GM21717 (cell line): ENCODE measurements at regions not wholly inside any gene's neighbourhood (a gene's known extent, or its start where the extent isn't known, plus 50 kb on each side); places are given as distances from the start of the nearest gene placed in this dataset.

Source experiments
- ATAC-seq: cut with Tn5 transposase; IDR thresholded peaks from one replicate; pipeline ENCODE4 v1.9.1; 2021; ENCODE audit warnings: mild to moderate bottlenecking, moderate library complexity; ENCODE audit not compliant: unreplicated experiment

DNA sequence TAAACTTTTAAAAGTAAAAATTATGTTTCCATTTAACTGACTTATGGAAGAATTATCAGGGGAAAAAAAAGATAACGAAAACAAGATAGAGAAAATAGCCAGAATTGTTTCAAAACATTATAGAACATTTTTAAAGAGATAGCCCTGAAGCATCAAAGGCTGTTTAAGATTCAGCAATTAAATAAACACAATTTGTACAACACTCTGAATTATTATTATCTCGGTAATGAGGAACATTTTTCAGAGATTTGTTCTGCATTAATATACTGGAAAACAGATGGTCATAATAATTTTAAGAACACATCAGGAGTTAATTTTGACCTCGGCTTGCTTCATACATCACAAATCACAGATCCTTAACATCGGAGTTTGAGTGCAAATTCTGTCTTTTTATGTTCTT, 643.8 kb downstream of the SORCS1 start:
- ATAC-seq = no peak

DNA sequence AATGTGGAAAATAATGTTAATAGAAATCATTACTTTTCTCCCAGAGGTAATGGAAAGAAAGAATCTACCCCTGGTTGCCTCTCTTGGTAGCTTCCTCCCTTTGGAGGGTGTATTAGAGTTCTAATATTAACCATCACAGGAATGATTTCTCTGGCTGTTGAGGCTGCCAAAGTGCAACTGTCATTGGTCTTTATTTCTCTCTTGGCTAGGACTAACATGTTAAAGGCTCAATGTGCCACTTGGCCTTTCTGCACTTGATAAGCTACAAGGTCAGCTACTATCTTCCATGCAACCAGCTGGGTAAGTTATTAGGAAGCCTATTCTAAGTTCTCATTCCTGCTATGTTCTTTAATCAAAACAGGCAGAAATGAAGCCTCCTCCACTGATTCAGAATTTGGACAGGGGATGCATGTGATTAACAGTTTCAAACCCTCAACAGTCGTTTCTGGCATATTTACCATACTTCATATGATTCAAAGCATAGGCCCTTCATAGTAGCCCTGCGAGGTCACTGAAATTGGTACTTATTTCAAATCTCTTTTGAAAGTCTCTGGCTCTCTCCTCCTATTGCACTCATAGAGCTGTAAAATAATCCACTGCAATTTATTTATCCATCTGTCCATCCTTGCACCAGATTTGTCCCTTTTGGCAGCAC, 645.0 kb downstream of the SORCS1 start:
- no peak for ATAC-seq

DNA sequence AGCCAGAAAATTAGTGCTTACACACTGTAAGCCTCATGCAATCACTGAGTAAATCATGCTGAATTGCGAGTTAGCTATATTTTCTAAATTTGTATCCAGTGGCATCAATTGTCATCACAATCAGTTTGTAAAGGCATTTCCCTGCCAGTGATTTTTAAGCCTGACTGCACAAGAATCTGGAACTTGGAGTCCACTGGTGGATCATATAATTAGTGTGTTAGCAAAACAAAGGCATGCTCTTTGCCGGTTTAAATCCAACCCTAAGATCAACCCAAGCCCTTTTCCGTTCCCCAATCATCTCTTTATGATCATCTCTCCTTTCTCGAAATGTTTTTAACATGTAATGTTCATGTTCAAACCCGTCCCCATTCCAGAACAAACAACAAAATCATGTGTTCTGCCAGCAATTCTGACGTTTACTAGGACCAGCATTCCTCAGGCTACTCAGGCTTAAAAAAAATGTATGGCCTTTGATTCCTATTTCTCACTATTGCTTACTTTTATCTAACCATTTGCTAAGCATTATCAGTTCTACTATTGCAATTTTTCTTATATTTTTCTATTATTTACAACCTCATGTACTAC, 649.2 kb downstream of the SORCS1 start:
- ATAC-seq = no peak

DNA sequence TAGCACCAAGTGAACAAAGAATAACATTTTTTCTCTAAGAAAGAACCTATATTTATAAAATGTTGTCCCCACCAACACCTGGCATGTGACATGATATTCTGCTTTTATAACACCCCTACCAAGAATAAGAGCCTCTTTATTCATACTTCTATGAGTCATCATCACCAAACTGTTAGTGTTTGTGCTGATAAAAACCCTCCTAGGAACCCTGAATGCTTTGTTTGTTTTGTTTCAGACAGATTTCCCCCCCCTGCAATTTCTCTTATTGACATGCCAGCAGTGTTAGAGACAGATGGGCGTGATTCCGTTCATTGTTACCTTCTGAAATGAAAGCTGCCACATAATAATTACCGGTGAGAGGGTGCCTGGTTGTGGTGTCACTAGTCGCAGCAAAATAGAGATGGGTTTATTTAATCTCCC, 651.1 kb downstream of the SORCS1 start:
- ATAC-seq = no peak

DNA sequence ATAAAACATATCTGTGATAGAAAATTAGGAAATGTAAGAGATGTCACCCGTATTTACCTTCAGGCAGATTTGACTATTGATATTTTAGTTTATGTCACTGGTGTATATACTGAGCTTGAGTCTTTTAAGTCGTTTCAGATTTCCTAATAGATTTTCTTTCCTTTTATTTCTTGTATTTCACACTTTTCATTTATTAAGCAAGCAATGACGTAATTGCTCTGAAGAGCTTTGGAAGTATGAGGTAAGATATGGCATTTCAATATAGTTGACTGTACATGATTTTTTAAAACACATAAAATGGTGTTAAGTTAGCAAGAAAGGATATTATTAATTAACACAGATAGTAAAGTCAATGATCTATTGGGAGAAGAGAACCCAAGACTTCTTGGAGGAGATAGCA, 652.6 kb downstream of the SORCS1 start:
- no peak for ATAC-seq

DNA sequence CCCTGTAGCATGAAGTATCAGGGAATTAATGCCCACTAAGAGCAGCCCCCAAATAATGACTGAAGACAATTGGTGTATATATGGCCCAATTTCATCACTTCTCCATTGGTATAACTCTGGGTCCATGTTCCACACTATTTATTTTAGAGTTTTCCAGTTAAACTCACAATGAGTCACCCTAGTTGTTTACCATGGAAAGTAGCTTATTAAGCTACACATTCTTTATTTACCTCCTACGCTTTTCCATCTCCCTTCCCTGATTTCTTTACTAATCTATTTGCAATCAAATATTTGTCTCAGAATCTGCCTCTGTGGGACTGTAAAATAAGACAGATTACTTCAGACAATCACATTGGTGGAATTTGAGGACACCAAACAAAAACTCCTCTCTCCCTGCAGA, 655.6 kb downstream of the SORCS1 start:
- ATAC-seq = no peak

DNA sequence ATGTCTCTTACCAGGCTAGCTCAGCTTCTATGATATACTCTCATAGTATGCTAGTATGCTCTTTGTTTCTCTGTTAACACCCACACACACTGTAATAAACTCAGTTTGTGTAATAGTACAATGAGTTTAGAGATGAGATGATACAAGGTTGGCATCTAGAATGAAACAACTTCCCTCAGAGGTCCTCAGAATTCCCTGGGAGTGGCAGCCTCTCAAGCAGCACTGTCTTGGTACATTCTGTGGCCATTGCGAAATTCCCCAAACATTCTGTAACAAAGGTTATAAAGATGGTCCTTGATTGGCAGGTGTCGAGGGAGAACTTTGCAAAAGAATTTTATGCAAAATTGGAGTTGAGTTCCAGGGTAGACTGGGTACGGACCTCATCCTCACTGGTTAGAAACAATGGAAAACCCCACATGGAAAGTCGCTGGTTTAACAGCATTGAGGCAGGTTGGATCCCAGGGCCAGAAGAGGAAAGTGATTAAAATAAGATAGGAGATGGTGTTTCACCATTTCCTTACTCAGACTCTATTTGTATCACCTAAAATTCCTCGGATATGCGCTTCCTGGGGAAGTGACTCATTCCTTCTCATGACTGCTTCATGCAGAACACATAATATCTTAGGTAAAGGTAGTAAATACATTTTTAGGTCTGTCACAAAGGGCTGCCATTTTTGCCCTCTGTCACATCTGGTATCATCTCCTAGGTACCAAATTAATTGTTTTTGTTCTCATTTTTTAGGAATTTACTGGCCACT, 657.8 kb downstream of the SORCS1 start:
- ATAC-seq = no peak

DNA sequence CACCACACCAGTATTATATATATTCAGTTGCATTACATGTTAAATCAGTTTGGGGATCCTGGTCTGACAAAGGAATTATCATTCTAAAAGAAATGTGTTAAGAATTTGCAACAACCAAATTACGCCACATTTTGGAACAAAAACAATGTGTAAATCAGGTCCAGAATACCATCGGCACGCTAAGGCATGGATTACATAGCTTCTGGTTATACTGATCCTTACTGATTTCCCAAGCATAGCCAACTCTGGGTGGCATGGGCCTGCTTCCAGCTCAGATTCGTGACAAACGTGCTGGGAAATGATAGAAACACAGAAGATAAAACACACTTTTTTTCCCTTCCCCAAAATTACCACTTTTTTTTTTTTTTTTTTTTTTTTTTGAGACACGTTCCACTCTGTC, 660.0 kb downstream of the SORCS1 start:
- ATAC-seq = no peak

DNA sequence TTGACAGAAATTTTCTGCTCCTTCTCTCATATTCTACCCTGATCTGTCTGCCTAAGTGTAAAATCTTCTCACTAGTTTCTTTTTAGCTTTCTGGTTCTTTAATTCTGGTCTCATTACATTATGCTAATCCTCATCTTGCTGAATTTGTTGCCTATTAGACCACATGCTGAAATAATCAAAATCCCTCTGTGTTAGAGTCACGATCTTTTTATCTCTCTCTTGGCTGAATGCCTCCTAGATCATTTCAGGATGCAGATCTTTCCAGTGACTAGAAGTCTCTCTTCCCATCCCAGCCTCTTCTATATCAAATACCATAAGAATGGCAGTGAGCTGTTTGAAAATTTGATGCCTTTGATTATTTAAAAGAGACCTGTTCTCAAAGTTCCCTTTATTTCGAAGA, 661.9 kb downstream of the SORCS1 start:
- no peak for ATAC-seq

DNA sequence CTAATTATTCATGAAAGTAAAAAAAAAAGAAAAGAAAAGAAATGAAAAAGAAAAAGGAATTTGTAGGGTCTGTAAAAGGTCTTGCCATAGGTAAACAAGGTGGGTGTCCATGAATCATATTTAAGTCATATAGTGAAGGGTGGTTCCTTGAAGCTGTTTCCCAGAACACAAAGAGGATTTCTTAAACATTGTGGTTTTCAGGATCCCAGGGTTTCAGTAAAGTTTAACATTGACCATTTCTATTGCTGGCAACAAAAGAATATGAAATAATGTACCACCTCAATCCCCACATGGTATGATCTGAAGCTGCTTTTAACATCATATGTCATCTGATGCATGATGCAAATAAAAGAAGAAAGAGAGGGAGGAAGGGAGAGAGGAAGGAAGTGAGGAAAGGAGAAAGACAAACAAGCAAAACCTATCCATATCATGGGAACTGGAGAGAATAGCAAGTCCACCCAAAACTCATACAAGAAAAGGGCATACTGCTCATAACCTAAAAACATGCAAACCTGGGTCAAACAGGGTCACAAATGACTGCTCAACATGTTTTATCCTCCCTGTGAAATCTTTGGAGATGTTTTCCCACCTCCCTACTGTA, 663.5 kb downstream of the SORCS1 start:
- ATAC-seq = no peak

DNA sequence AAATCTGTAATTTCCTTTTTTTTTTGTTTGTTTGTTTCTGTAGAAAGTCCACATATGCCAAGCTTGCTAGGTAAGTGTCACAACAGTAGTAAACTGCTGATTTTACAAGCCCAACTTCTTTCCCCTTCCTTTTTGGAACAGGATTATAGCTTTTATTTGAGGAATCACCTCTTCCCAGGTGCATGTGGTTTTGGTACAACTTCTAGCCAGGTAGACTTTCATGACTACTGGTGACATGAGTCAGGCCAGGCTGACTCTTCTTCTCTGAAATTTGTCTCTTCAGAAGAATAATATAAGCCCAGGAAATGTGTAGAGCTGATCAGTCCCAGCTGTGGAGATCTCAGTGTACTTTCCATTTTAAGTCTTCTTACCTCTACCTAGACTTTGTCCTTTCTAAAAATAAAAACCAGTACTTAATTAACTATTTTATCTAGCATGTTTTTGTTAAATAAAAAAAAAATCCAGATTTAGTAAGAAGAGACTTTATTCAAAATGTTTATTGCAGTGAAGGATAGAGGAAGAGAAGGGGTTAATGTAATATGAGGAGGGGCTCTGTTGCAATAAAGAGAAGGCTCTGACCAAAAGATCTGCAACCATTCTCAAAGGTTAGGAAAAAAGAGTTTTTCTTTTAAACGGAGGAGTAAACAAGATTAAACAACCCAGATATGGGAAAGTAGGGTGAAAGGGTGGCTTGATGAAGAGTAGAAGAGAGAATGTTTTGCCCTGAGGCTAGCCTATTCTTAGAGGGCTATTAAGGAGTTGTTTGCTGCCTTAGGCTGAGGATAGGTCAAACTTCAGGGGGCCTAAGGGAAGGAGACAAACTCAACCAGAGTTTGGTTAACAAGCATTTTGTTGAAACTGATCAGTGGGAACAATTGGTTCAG, 664.2 kb downstream of the SORCS1 start:
- ATAC-seq = no peak

DNA sequence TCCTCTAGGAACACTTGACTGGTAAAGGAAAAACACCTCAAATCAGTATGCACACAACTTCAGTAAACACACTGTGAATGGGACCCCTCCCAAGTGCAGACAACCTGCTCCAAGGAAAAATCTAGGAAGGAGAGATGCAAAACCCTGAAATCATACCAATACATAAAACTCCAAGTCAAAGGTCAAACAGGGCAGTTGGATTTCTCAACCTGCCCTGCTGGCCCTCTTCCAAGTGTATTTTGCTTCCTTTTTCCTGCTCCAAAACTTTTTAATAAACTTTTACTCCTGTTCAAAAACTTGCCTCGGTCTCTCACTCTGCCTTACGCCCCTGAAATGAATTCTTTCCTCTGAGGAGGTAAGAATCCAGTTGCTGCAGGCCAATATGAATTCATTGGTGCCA, 665.1 kb downstream of the SORCS1 start:
- ATAC-seq = no peak

DNA sequence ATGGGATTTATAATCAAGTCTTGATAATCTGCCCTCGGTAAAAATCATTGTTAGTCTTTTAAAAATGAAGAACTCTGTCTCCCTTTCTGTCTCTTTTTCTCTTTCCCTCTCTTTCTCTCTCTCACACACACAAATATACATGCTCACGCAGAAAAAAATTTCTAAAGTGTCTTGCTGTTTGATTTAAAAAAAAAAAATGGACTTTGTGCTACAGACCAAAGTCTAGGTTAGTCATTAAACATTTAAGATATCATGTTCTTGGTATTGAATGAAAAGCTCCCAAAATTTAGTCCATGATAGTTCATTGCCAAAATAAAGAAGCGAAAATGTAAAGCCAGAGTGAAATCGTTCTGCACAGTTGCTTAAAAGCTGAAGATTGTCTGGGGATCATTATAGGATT, 665.8 kb downstream of the SORCS1 start:
- ATAC-seq = no peak

DNA sequence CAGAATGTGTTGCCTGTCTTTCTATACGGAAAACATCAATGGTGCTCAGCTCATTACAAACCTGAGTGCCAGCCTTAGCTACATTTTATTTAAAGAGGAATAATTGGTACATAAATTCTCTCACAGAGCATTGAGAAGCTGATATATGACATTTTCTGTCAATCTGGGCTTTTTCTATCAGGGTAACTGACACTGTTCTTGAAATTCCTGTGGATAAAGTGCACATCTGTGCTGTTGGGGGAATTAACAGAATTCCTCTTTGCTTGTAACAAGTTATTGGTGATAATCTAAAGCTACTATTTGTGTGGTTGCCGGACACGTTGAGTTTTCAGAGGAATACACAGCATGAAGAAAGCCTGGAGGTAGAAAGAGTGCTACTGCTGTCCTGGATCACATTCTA, 668.6 kb downstream of the SORCS1 start:
- ATAC-seq = no peak

DNA sequence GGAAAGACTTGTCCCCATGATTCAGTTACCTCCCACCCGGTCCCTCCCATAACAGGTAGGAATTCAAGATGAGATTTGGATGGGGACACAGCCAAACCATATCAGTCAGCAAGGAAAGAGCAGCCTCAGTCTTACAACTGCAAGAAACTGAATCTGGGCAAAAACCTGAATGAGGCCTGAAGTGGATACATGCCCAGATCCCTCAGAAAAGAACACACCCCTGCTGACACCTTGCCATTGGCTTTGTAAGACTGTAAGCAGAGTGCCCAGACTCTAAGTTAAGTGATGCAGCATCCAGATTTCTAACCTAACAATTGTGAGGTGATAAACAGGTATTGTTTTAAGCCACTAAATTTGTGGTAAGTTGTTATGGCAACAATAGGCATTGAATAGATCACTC, 670.8 kb downstream of the SORCS1 start:
- ATAC-seq = no peak

DNA sequence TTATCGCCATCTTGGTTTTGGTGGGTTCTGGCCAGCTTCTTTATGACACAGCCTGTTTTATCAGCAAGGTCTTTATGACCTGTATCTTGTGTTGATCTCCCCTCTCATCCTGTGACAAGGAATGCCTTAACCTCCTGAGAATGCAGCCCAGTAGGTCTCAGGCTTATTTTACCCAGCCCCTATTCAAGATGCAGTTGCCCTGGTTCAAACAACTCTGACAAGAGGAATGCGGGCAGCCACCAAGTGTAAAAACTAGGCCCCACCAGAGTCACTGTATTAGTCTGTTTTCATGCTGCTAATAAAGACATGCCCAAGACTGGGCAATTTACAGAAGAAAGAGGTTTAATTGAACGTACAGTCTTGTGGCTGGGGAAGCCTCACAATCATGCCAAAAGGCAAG, 671.3 kb downstream of the SORCS1 start:
- ATAC-seq = no peak

DNA sequence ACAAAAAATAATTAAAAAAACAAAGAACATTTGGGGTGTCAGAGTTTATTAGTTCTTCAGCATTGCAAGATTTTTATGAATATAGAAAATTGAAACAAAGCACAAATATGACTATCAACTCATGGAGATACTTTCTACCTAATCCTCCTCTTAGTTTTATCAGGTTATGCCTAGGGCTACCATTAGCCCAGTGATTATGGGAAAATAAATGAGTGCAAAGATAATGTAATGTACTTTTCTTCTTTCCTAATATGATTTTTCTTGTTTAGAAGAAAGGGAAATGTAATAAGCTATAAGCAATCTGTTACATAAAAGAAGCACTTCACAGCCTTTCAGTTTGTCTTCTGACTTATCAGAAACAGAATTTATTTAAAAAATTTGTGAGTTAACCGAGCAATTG, 676.8 kb downstream of the SORCS1 start:
- ATAC-seq = no peak

DNA sequence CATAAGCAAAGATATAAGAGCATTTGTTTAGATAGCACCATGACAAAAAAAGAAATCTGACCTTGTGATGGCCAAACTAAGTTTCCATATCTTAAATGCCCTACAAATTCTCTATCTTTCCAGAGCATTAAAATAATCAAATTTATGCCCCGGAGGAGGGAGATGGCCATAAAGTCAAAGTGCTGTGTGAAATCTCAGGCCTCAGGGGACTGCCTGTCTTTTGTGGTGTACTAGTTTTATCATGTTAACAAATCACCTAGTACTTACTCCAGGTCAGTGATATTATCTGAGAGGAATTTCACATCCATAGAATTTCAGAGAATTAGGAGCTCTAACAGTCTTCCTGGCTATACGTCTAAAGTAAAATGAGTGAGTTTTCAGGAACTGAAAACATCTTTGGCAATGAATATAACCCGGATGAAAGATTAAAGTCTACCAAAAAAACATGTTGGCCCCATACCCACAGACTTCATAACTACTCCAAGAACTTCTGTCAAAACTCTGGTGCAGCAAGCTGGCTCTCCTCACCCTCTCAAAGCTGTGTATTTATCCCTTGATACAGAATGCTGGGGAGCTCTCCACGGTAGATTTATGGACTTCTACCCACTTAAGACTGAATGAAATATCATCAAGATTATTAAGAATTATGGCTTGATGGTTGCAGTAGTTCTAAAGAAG, 682.8 kb downstream of the SORCS1 start:
- ATAC-seq = no peak

DNA sequence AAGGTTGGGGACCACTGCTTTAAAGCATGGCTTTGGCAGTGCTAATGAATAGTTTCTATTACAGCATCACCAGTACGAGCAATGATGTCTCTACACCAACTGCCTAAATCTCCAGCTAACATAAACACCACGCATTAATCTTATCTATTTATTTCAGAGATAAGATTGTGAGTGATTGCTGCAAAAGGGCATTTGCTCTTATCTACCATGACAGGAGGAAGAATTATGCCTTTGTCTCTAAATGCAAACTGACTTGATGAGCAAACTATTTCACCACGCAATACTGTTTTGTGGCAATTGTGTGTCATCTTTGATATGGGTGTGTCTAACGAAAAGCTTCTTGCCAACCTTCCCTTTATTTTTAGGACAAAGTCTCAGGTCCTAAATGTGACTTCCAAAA, 684.9 kb downstream of the SORCS1 start:
- ATAC-seq = no peak

DNA sequence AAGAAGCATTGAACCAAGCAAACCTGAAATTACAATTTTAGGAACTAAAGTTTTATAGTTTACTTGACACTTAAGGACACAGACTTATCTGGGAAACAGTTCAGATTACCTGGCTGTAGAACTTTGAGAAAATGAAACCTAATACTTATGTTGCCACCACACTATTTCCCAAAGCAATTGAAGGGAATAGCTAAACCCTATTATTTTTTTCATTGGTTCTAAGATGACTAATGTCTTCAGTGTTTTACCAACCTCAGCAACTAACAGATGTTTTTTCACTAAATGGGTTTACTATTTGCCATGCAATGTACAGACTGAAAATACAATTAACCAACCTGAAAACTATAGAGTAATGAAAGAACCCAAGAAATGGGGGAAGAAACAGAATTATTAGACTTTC, 689.6 kb downstream of the SORCS1 start:
- no peak for ATAC-seq
